ENCODE measurements at regions not wholly inside any gene's neighbourhood (a gene's known extent, or its start where the extent isn't known, plus 50 kb on each side); places are given as distances from the start of the nearest gene placed in this dataset.

- in situ Hi-C loops (cut with MboI; ENCODE audit: low sequenced_read_pairs): no loop called here
Observed at GRCh38 chr6:150651808-150652470, 52.3 kb downstream of the PLEKHG1 start.

GRCh38 chr6:150652848-150653613, 53.3 kb downstream of the PLEKHG1 start:
- in situ Hi-C loops (cut with MboI; ENCODE audit: low sequenced_read_pairs): no loop called here

GRCh38 chr6:150654608-150655007, 54.9 kb downstream of the PLEKHG1 start:
- in situ Hi-C loops (cut with MboI; ENCODE audit: low sequenced_read_pairs): no loop called here

- in situ Hi-C loops (cut with MboI; ENCODE audit: low sequenced_read_pairs): no loop called here
Observed at GRCh38 chr6:150656156-150656555, 56.5 kb downstream of the PLEKHG1 start.

DNA sequence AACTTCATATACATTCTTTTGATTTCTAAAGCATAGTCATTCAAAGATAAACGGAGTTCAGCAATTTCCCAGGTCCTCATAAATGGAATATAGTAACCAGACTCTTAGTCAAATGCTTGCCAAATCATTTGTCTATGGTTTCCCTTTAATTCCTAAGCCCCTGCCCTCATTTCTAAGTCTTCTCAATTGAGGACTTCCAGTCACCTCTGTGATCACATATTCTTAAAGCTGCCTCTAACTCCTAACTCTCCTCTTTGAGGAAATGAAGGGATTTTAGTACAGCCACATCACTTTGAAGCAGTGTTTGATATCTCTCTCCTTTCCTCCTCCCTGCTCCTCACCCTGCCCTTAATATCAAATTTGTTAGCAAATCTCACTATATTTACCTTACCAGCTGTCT, 58.7 kb downstream of the PLEKHG1 start:
- in situ Hi-C loops (cut with MboI; ENCODE audit: low sequenced_read_pairs): no loop called here

DNA sequence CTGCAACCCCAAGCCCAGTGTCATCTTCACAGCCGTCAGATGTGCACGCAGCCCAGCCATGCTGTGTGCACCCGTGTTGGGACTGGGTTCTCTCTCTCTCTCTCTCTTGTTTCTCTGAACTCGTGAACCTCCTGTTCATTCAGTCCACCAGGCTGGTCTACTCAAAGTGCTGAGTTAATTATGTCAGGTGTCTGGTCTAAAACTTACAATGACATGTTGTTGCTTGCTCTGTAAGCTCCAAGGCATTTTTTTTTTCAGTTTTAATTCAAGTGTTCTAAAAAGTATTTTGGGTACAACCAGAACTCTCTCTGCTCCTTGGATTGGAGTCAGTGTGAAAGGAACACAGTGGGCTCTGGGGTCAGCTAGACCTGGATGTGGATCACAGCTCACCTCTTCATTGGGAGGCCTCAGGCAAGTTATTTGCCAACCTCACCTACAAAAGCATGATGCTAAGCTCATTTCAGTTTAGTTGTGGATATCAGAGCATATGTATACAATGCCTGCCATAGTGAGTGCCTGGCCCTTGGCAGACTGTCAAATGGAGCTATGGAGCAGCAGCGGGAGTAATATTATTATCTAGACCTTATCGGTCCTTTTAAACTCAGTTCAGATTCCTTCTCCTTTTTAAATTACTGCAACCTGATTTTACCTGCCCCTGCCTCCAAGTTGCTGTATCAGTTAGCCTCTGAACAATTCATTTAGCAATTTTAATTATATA, 59.5 kb downstream of the PLEKHG1 start:
- in situ Hi-C loops (cut with MboI; ENCODE audit: low sequenced_read_pairs): no loop called here

GRCh38 chr6:150661216-150662007, 61.7 kb downstream of the PLEKHG1 start:
- in situ Hi-C loops (cut with MboI; ENCODE audit: low sequenced_read_pairs): no loop called here

DNA sequence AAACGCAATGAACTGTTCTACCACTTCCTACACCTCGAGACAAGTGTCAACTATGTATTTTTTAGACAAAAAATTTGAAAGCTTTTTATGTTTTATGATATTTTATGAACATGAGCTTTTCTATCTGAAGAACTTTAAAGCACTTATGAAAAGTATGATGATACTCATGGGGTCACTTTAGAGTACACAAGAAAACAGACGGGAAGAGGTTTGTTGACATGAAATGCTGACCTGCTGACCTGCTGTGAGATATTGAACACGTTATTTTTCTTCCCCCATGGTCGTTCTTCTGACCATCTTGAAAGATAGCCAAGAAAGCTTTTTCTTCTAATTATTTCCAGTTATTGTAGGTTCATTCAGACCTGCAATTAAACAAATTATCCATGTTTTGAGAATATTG, 63.1 kb downstream of the PLEKHG1 start:
- in situ Hi-C loops (cut with MboI; ENCODE audit: low sequenced_read_pairs): no loop called here

GRCh38 chr6:150664091-150664490, 64.4 kb downstream of the PLEKHG1 start:
- in situ Hi-C loops (cut with MboI; ENCODE audit: low sequenced_read_pairs): no loop called here

GRCh38 chr6:150666071-150666470, 66.4 kb downstream of the PLEKHG1 start:
- in situ Hi-C loops (cut with MboI; ENCODE audit: low sequenced_read_pairs): no loop called here

GRCh38 chr6:150667359-150667758, 67.7 kb downstream of the PLEKHG1 start:
- in situ Hi-C loops (cut with MboI; ENCODE audit: low sequenced_read_pairs): no loop called here

DNA sequence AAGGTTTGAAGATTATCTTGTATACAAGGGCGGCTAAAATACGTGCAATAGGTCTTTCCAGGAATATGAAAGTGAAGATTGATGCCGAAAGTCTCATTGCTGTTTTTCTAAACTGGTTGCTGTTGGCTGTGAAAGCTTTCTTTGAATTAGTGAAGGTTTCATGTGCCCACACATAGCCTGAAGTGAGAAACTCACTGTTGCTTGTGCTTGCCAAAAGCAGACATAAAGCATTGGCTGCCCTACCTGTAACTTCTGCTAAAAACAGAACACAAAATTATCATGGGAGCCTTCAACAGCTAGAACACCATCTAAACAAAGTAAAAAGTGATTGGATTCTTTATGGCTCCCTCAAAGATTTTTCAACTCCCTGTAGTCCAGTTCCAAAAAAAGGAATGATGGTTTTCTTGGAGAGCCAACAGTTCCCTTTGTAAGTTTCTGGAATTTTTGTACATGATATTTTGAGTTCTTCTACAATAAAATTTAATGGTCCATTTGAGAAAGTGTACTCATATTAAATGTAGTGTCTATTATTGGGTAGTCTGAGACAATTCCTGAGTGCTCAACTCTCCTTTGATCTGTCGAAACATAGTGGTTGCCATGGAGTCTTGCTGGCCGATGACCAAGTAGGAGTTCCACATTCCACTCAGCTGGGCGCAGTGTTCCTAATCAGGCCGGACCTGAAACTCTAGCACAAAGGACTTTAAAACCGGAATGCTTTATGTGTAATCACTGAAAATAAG, 68.5 kb downstream of the PLEKHG1 start:
- in situ Hi-C loops (cut with MboI; ENCODE audit: low sequenced_read_pairs): no loop called here

- in situ Hi-C loops (cut with MboI; ENCODE audit: low sequenced_read_pairs): no loop called here
Observed at GRCh38 chr6:150668900-150669302, 69.2 kb downstream of the PLEKHG1 start.

GRCh38 chr6:150670311-150670710, 70.6 kb downstream of the PLEKHG1 start:
- in situ Hi-C loops (cut with MboI; ENCODE audit: low sequenced_read_pairs): no loop called here

DNA sequence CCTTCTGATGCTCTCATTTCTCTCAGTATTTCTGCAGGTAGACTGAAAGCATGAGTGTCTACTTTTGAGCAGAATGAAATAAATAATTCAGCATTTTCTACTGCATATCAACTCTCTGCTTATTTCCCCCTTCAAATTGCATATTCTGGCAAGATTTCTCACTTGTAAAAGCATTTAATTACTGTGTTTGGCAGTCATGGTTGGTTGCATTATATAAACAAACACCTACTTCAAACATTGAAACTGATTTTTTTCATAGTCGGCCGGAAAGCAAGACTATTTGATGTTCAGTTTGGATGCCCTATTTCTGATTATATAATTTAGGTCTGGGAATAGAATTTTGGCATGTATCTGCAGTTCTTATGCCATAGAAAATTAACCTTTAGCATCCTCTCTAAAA, 73.1 kb downstream of the PLEKHG1 start:
- in situ Hi-C loops (cut with MboI; ENCODE audit: low sequenced_read_pairs): no loop called here

GRCh38 chr6:150673720-150674346, 74.1 kb downstream of the PLEKHG1 start:
- in situ Hi-C loops (cut with MboI; ENCODE audit: low sequenced_read_pairs): no loop called here

DNA sequence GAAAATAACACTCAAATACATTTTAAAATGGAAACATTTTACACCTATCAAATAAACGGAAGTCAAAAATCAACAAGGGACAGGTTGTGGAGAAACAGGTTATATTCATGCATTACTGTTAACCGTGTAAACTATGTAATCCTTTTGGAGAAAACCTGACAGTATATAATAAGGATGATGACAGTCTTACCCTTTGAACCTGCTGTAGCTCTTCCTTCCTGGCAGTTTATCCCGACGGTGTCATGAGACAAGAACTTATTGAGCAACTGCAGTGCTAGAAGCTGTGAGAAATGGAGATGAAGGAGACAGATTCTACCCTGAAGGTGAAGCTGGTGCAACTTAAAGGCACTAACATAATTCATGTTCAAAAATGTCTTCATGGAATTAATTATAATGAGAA, 76.7 kb downstream of the PLEKHG1 start:
- in situ Hi-C loops (cut with MboI; ENCODE audit: low sequenced_read_pairs): no loop called here

- in situ Hi-C loops (cut with MboI; ENCODE audit: low sequenced_read_pairs): no loop called here
Observed at GRCh38 chr6:150676772-150677171, 77.1 kb downstream of the PLEKHG1 start.

DNA sequence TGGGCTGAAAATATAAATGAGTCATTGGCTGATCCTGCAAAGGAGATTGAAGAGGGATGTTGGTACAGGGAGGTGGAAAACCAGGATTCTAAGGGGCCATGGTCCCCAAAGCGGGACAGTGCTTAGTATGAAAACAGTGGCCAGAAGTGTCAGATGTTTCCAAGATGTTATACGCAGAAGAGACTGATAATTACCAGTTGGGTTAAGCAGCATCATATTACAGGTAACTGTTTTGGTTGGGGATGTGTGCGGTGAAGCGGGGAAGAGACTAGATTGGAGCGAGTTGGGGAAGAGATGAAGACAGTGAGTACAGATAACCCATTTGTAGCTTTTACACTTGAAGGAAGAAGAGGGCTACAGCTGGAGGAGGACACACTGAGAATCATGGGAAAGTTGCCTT, 80.8 kb downstream of the PLEKHG1 start:
- in situ Hi-C loops (cut with MboI; ENCODE audit: low sequenced_read_pairs): no loop called here

Data from HL-60/S4 (cell line).